GM19438 (cell line): ENCODE measurements at regions not wholly inside any gene's neighbourhood (a gene's known extent, or its start where the extent isn't known, plus 50 kb on each side); places are given as distances from the start of the nearest gene placed in this dataset.

Experiments
- ATAC-seq: cut with Tn5 transposase; IDR thresholded peaks from one replicate; pipeline ENCODE4 v1.9.1; 2021; ENCODE audit warnings: low read depth; ENCODE audit not compliant: unreplicated experiment

DNA sequence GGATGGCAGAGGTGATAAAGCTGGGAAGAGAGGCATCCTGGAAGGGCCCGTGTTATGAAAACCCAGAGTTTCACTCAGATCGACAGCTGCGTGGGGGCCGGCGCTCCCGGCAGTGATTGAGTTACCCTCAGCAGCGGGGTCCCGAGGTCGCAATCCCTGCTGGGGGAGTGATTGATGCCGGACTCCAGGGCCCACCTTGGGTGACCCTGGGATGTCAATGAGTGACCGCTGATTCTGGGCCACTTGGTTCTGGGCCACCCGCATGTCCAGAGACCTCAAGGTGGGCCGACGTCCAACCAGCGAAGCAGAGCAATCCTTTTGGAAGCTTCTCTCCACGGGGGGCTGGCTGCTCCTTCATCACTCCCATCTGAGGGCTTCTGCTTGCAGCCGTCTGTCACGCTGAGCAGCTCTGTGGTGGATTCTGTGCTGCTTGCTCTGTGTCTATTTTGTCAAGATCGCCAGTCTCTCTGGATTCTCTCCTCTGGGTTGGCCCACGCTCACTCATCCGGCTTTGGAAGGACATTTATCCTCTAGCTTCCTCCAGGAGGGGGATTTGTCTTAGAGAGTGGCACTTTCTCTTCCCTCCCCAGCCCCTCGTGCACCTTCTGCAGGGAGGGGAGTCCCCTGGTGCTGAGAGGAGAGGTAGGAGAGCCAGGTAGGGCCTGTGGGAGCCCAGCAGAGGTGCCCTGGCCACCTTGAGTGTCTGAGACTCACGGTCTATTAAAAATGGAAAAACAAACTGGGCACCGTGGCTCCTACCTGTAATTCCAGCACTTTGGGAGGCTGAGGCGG is 110.9 kb upstream of the C1orf174 start:
- ATAC-seq = no peak

GRCh38 chr1:4016351-4017130 is 116.5 kb upstream of the C1orf174 start:
- ATAC-seq = no peak

- ATAC-seq = no peak
Measured at GRCh38 chr1:4017636-4018365, 117.7 kb upstream of the C1orf174 start.

GRCh38 chr1:4018466-4019146 is 118.5 kb upstream of the C1orf174 start:
- no peak for ATAC-seq

DNA sequence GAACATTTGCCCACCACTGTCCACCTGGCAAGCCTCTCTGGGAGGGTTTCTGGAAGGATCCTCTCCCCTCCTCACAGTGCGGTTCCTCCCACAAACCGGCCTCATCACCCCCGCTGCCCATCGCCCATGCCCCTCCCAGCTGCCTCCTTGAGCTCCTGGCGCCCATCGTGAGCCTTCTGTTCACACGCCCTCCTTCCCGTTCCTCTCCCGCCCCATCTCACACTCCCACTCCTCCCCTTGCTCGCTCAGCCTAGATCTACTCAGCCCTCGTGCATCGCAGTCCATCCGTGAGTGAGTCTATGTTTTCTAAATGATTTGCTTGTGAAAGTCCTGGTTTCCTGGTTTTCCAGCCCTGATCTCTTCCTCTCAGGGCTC is 119.1 kb upstream of the C1orf174 start:
- ATAC-seq = no peak

DNA sequence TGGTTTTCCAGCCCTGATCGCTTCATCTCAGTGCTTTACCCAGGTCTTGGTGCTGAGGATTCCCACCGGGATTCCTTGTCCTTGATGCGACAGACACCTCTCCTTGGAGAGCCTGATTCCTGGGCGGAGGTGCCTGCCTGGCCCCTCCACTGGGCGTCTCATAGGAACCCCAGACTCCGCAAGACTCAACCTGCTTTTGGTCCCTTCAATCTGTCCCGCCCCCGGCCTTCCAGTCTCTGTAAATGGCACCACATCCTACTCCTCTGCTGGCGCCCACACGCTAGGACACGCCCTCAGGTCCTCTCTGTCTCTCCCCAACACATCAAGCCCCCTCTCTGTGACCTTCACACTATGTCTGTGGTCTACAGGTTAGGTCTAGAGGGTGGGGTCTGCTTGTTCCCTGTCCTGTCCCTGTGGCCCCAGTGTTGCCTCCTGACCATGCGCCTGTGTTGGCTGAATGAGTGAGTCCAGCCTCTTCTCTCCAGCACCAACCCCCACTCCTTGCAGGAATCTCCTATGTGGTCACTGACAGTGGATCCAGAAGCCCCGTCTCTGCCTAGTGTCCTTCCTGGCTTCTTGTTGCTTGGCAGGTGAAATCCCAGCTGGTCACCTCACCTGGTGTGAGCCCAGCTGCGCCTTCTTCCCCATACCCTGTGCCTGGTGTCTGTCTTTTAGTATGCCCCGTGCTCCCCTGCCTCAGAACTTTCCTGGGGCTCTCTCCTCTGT is 119.7 kb upstream of the C1orf174 start:
- no peak for ATAC-seq

DNA sequence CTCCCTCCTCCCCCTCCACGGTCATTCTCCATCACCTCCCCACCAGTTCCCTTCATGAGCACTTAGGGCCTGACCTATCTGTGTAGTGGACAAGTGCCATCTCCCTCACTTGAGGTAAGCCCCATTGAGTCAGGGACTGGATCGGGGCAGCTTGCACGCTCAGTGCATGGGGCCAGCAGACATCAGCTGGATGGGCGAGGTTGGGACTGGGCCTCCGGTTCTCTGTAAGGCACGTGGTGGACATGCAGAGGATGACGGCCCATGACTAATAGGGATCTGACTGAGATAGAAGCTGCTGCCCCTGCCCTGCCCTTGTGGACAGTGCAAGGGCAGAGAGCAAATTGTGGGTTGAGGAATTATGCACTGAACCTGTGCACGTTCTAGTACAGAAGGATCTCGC is 120.4 kb upstream of the C1orf174 start:
- no peak for ATAC-seq

- ATAC-seq = no peak
Measured at GRCh38 chr1:4021136-4021973, 121.3 kb upstream of the C1orf174 start.

GRCh38 chr1:4021974-4022268 is 121.8 kb upstream of the C1orf174 start:
- no peak for ATAC-seq

DNA sequence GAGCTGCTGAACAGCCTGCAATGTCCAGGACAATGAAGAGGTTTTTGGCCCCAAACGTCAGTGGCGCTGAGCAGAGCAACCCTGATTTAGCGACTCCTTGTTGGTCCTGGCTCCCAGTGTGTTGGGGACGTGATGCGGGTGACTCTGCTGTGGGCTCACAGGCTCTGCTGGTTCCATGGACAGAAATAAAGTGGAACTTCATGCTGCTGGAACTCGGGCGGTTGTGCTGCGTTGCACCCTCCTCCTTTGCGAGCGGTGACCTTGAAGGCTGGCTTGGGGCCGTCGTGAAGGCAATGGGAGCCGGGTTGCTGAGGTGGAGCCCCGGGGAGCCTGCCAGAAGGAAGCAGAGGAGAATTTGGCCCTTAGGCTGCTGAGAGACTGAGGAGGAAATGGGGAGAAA is 122.6 kb upstream of the C1orf174 start:
- ATAC-seq = no peak

DNA sequence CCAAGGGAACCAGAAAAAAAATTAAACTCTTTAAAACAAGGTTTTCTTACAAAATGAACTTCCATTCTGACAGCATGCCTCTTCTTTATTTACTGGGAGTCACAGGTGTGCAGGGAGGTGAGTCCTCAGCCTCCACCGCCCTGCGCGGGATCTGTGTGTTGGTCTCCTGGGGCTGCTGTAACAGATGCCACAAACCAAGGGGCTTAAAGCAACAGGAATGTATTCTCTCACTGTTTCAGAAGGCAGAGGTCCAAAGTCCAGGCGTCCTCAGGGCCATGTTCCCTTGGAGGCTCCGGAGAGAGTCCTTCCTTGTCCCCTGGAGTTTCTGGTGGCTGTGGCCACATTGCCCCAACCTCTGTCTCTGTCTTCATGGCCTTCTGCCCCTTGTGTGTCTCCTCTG is 123.6 kb upstream of the C1orf174 start:
- ATAC-seq = no peak

DNA sequence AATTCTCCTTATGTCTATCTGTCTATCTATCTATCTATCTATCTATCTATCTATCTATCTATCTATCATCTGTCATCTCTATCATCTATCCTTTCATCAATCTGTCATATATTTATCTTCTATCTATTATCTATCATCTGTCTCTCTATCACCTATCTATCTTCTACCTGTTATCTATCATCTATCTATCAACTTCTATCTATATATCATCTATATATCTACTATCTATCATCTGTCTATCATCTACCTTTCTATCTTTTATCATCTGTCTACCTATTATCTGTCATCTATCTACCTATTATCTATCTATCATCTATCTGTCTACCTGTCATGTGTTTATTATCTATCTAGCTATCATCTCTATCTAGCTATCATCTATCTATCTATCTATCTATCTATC is 124.7 kb upstream of the C1orf174 start:
- ATAC-seq = no peak

DNA sequence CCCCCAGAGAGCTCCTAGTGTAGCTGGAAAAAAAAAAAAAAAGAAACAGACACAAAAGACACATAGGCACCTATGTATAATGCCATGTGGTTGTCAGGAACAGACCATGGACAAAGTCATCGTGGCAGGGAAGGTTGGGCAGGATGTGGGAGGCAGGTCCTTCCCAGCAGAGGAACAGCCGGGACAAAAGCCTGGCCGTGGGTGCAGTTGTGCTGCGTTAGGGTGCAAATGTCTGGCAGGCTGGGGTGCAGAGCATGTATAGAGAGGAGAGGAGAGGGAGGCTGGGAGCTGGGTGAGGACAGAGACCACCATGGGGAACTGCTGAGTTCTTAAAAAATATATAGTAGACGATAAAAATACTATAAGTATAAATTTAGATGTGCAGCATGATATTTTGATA is 125.7 kb upstream of the C1orf174 start:
- ATAC-seq = no peak

- no peak for ATAC-seq
Measured at GRCh38 chr1:4027008-4027407, 126.9 kb upstream of the C1orf174 start.

- peak; percentile 90 for ATAC-seq
Measured at GRCh38 chr1:4027492-4028138, 127.5 kb upstream of the C1orf174 start.

- no peak for ATAC-seq
Measured at GRCh38 chr1:4028139-4028501, 128.0 kb upstream of the C1orf174 start.

GRCh38 chr1:4029376-4029775 is 129.3 kb upstream of the C1orf174 start:
- ATAC-seq = no peak

DNA sequence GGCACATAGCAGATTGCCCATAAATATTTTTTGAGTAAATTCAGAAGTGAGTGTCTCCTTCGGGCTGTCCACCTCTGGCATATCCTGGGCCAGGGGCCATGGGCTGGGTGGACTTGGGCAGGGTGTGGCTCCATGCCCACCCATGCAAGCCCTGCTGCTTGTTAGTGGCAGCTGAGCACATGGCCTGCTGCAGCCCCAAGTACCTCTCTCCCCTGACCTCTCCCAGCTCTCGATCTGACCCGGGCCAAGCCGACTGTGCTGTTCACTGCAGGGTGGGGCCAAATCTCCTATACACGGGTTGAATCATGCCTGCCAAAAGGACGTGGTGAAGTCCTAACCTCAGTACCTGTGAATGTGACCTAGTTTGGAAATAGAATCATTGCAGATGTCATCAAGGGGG is 132.5 kb upstream of the C1orf174 start:
- no peak for ATAC-seq

DNA sequence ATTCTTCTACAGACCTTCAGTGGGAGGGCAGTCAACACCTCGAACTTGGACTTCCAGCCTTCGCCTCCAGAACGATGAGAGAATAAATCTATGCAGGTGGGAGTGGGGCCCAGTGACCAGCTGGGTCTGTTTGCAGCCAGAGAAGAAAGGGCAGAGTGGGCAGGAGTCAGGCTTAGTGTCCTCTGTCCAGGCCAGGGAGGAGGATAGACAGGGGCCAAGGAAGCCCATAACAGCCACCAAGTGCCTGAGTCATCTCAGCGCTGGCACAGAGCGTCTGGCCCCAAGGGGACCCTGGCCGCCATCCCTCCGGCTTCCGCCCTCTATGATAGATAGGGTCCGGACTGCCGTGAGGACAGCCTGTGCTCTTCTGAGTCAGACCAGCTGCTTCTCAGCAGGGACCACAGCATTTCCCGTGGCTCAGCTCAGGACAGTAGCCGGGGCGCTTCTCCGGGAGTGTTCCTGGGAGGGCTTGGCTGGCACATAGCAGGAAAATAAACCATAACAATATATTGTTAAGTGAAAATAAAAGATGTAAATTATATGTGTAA is 133.1 kb upstream of the C1orf174 start:
- ATAC-seq = no peak
